Ishikawa (cell line): ENCODE measurements at regions not wholly inside any gene's neighbourhood (a gene's known extent, or its start where the extent isn't known, plus 50 kb on each side); places are given as distances from the start of the nearest gene placed in this dataset.

Experiments used
- CEBPB ChIP-seq: IDR thresholded peaks from 2 replicates; pipeline ENCODE4 v1.6.1; 2012
- EP300 ChIP-seq: IDR thresholded peaks from 2 replicates; pipeline ENCODE4 v1.6.1; 2012; ENCODE audit warnings: borderline replicate concordance
- MAX ChIP-seq: IDR thresholded peaks from 2 replicates; pipeline ENCODE4 v1.6.1; 2012
- RAD21 ChIP-seq: IDR thresholded peaks from 2 replicates; pipeline ENCODE4 v1.6.1; 2012; ENCODE audit warnings: low read depth
- REST ChIP-seq: IDR thresholded peaks from 2 replicates; pipeline ENCODE4 v1.6.1; 2012; ENCODE audit warnings: low read depth, mild to moderate bottlenecking
- TAF1 ChIP-seq: IDR thresholded peaks from 2 replicates; pipeline ENCODE4 v1.6.1; 2012; ENCODE audit warnings: low read depth, mild to moderate bottlenecking
- YY1 ChIP-seq: IDR thresholded peaks from 2 replicates; pipeline ENCODE4 v1.6.1; 2012; ENCODE audit warnings: low read depth

GRCh38 chr4:189763583-189763982, 177.1 kb upstream of the FRG1 start:
- TF ChIP-seq MAX (no peak), RAD21 (no peak), EP300 (no peak), REST (no peak), TAF1 (no peak), YY1 (no peak), CEBPB (no peak)
